K562 (cell line): ENCODE measurements at regions not wholly inside any gene's neighbourhood (a gene's known extent, or its start where the extent isn't known, plus 50 kb on each side); places are given as distances from the start of the nearest gene placed in this dataset.
A peak's percentile ranks its signal among the peaks of the same experiment; 100 is the strongest.

Experiments used
- ARNT ChIP-seq, 2 experiments: fragments of 450-650 bp; IDR thresholded peaks; 2 replicates each; pipeline ENCODE4 v1.6.1; 2016; ENCODE audit warnings: mild to moderate bottlenecking in 1 of 2
- ATF3 ChIP-seq, 2 experiments: fragments of 450-650 bp in 1 of 2; sonication (generic) in 1 of 2; formaldehyde crosslinking in 1 of 2; IDR thresholded peaks in 1 of 2; conservative IDR thresholded peaks in 1 of 2; 2 replicates each; pipeline versions ENCODE4 v1.6.1 to v1.8.1; 2016 to 2023; ENCODE audit warnings: mild to moderate bottlenecking in 2 of 2, moderate library complexity in 2 of 2, inconsistent platforms in 1 of 2, missing genetic modification reagents in 1 of 2
- CBX2 ChIP-seq: fragments of 200-600 bp; sonication (generic); IDR thresholded peaks from one replicate; pipeline ENCODE4 v1.6.1; 2012; ENCODE audit warnings: mild to moderate bottlenecking, low read length, inconsistent platforms; ENCODE audit not compliant: insufficient read depth, poor library complexity, severe bottlenecking
- CREBBP ChIP-seq: IDR thresholded peaks from one replicate; pipeline ENCODE4 v1.6.1; 2012; ENCODE audit warnings: low read depth, mild to moderate bottlenecking, control low read depth, inconsistent platforms, low read length
- DACH1 ChIP-seq: fragments of 450-650 bp; IDR thresholded peaks from 2 replicates; pipeline ENCODE4 v1.6.1; 2018; ENCODE audit not compliant: partially characterized antibody
- ELK1 ChIP-seq: sonication (generic); formaldehyde crosslinking; IDR thresholded peaks from 2 replicates; pipeline ENCODE4 v1.8.1; 2022; ENCODE audit warnings: missing genetic modification reagents
- GABPB1 ChIP-seq: sonication (generic); formaldehyde crosslinking; IDR thresholded peaks from 2 replicates; pipeline ENCODE4 v1.8.0; 2022; ENCODE audit warnings: mild to moderate bottlenecking, missing genetic modification reagents
- HNRNPH1 ChIP-seq: fragments of 200-400 bp; formaldehyde crosslinking; optimal IDR thresholded peaks from 2 replicates; pipeline ENCODE3; 2017; ENCODE audit warnings: low read depth, mild to moderate bottlenecking, low read length, moderate library complexity
- ILK ChIP-seq: fragments of 450-650 bp; IDR thresholded peaks from 2 replicates; pipeline ENCODE4 v1.6.1; 2016; ENCODE audit warnings: missing genetic modification characterization, low read depth, mild to moderate bottlenecking, missing compliant biosample characterization, moderate library complexity, borderline replicate concordance
- KDM2B ChIP-seq: fragments of 250-450 bp; sonication (Bioruptor Pico); IDR thresholded peaks from 2 replicates; pipeline ENCODE4 v1.8.0; 2021; ENCODE audit warnings: mild to moderate bottlenecking, moderate library complexity
- MCM5 ChIP-seq: fragments of 450-650 bp; IDR thresholded peaks from 2 replicates; pipeline ENCODE4 v1.6.1; 2016; ENCODE audit warnings: low read depth
- RAD21 ChIP-seq, 2 experiments: fragments of 250-450 bp in 1 of 2; fragments of 450-650 bp in 1 of 2; sonication (Bioruptor Pico) in 1 of 2; formaldehyde crosslinking in 1 of 2; IDR thresholded peaks in 1 of 2; conservative IDR thresholded peaks in 1 of 2; 2 replicates each; pipeline versions ENCODE4 v1.4.0 to v1.8.0; 2020 to 2022; ENCODE audit warnings: mild to moderate bottlenecking in 2 of 2, moderate library complexity in 1 of 2
- RBBP5 ChIP-seq: fragments of 200-600 bp; sonication (generic); IDR thresholded peaks from 2 replicates; pipeline ENCODE4 v1.6.1; 2012; ENCODE audit warnings: borderline replicate concordance, mild to moderate bottlenecking, low read length, control low read depth, inconsistent platforms; ENCODE audit not compliant: insufficient read depth, poor library complexity, severe bottlenecking
- RNF2 ChIP-seq: sonication (generic); IDR thresholded peaks from 2 replicates; pipeline ENCODE4 v1.6.1; 2016
- ZBTB34 ChIP-seq: fragments of 250-450 bp; sonication (Bioruptor Pico); IDR thresholded peaks from 2 replicates; pipeline ENCODE4 v1.8.0; 2021; ENCODE audit warnings: mild to moderate bottlenecking, moderate library complexity
- ZNF311 ChIP-seq: fragments of 250-450 bp; sonication (Bioruptor Pico); IDR thresholded peaks from 2 replicates; pipeline ENCODE4 v1.4.0; 2020; ENCODE audit warnings: mild to moderate bottlenecking, moderate library complexity
- ZNF696 ChIP-seq: fragments of 250-450 bp; sonication (Bioruptor Pico); conservative IDR thresholded peaks from 2 replicates; pipeline ENCODE4 v1.4.0; 2020; ENCODE audit warnings: mild to moderate bottlenecking, moderate library complexity

DNA sequence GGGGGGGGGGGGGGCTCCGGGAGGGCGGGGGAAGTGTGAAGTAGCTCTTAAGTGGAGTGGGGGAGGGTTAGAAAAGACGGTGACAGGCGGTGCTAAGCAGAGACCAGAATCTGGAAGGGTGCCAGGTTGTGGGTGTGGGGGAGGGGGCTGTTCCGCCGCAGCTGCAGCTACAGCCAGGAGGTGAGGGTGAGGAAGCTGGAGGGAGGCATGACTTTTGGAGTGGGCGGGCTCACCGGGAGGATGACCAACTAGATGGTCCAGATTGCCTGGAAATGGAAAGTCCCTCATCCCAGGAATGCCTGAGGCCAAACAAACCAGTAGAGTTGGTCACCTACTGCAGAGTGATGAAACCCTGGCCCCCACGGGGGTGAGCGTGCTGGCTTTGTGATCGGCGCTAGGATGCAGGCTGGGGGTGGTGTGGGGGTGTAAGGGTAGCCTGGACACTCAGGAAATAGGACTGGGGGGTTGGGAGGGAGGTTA lies 158.1 kb upstream of the SHB start (continued):
- no peak for TF ChIP-seq CREBBP
- TF ChIP-seq ZNF311 (CRISPR knock-in tag), result no peak
- no peak for TF ChIP-seq MCM5
- no peak for TF ChIP-seq CBX2
- TF ChIP-seq ILK, result no peak
- TF ChIP-seq ELK1, result no peak
- no peak for TF ChIP-seq HNRNPH1
- TF ChIP-seq ZNF696 (CRISPR knock-in tag), result no peak
- no peak for TF ChIP-seq DACH1
- TF ChIP-seq GABPB1 (CRISPR knock-in tag), result no peak
- TF ChIP-seq RBBP5, result no peak
- TF ChIP-seq ATF3 (IDR thresholded peaks at IDR 0.05), result peak; percentile 77
- no peak for TF ChIP-seq ATF3 (CRISPR knock-in tag; conservative IDR thresholded peaks at IDR 0.05)
- no peak for TF ChIP-seq ARNT (IDR thresholded peaks at IDR 0.05)
- TF ChIP-seq KDM2B, result no peak
- peak in 1 of 2 experiments; percentile 22; a peak in 1 of 4 replicates for TF ChIP-seq RAD21 (CRISPR knock-in tag; conservative IDR thresholded peaks at IDR 0.05 in 1 of 2, IDR thresholded peaks at IDR 0.05 in 1 of 2)
- peak; percentile 72; the same call in 1 of the 2 replicates for TF ChIP-seq RNF2
- TF ChIP-seq ZBTB34 (CRISPR knock-in tag), result no peak
